GM18498 (cell line): ENCODE measurements at regions not wholly inside any gene's neighbourhood (a gene's known extent, or its start where the extent isn't known, plus 50 kb on each side); places are given as distances from the start of the nearest gene placed in this dataset.

Source experiments
- ATAC-seq: cut with Tn5 transposase; IDR thresholded peaks from one replicate; pipeline ENCODE4 v1.9.1; 2021; ENCODE audit warnings: mild to moderate bottlenecking, moderate library complexity; ENCODE audit not compliant: unreplicated experiment

GRCh38 chr3:180332608-180333007, 269.4 kb upstream of the TTC14 start:
- peak; percentile 68 for ATAC-seq

DNA sequence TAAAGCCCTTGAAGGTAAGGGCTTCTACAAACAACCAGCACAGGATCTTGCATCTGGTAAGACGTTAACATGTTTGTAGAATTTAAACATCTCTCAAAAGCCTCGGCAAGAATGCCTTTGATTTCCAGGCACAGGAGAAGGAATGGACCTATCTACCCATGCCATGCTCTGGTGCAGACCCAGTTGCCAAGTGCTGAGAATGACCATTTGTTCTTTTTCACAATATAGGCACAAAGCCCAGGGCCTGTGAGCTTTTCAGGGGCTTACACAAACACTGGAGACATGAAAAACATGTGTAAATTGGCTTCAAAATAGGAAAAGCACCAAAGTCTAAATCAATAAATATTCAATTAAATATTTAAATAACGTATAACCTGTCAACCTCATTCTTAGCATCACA, 266.9 kb upstream of the TTC14 start:
- ATAC-seq, result no peak

GRCh38 chr3:180340395-180340794, 261.6 kb upstream of the TTC14 start:
- no peak for ATAC-seq

GRCh38 chr3:180341516-180341915, 260.4 kb upstream of the TTC14 start:
- no peak for ATAC-seq

DNA sequence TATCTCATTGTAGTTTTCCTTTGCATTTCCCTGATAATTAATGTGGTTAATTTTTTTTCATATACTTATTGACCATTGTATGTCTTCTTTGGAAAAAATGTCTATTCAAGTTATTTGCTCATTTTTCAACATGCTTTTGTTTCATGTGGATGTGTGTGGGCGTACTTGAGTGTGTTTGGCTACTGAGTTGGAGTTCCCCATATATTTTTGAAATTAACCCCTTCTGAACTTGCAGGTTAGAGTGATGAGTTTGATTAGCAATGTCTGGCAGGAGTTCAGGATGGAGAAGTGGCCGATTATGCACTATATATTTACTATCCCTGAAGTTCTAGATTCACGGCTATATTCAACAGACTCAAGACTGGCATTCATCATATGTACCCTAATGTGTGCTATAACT, 250.4 kb upstream of the TTC14 start:
- no peak for ATAC-seq

- ATAC-seq, result no peak
These were observed 249.7 kb upstream of the TTC14 start for GRCh38 chr3:180352261-180352660.

GRCh38 chr3:180354214-180354613, 247.7 kb upstream of the TTC14 start:
- no peak for ATAC-seq

- ATAC-seq, result no peak
These were observed 243.8 kb upstream of the TTC14 start for GRCh38 chr3:180358179-180358578.

- ATAC-seq, result no peak
These were observed 242.7 kb upstream of the TTC14 start for GRCh38 chr3:180359061-180359952.

- ATAC-seq, result no peak
These were observed 242.0 kb upstream of the TTC14 start for GRCh38 chr3:180359953-180360279.

DNA sequence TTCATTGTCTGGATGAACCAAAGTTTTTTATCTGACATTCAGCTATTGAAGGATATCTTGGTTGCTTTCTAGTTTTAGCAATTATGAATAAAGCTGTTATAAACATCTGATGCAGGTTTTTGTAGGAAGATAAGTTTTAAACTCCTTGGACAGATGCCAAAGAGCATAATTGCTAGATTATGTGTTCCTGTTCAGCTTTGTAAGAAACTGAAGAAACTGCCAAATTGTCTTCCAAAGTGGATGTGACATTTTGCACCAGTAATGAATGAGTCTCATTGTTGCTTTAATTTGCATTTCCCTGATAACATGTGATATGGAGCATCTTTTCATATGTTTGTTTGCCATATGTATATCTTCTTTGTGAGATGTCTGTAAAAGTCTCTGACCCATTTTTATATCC, 239.9 kb upstream of the TTC14 start:
- ATAC-seq, result no peak

- no peak for ATAC-seq
These were observed 226.1 kb upstream of the TTC14 start for GRCh38 chr3:180375831-180376230.

DNA sequence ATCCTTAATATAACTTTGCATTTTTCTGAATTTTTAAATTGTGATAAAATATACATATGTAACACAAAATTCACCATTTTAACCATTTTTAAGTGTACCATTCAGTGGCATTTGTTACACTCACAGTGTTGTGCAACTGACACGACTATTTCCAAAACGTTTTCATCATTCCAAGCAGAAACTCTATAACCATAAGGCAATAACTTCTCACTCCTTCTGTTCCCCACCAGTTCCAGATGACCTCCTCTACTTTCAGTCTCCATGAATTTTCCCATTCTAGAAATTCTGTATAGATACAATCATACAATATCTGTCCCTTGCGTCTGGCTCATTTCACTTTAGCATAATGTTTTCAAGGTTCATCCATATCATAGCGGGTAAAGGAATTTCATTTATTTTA, 223.5 kb upstream of the TTC14 start:
- no peak for ATAC-seq

GRCh38 chr3:180382638-180383180, 219.3 kb upstream of the TTC14 start:
- no peak for ATAC-seq

DNA sequence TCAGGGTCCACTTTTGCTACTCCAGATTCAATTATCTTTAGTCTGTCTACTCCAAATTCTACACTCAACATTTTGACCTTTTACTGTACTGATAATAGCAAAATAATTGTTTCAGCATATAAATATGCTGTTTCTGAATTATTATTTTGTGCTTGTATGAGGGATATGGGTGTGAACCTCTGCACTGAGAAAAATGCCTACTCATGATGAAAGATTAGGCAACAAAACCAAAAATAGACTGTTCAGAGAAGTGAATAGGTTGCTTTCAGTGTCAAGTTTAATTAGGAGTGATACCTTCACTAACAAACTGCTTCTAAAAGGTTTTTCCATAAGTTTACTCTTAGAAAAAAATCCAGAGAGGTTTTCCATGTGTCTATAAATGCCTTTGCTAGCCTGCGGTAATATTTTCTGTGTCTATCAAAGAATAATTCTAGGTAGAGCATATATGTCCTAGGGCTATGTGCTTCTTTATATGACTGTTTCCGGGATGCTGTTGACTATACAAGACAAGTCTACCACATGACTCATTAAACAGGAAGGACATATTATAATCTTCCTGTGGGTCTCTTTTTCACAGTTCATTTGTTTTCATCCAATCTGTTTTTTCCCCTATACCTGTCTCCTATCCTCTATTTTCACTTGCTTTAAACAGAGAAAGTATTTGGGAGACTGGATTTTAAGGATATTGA, 218.5 kb upstream of the TTC14 start:
- ATAC-seq, result no peak

- ATAC-seq, result no peak
These were observed 211.7 kb upstream of the TTC14 start for GRCh38 chr3:180390313-180390712.

- no peak for ATAC-seq
These were observed 211.0 kb upstream of the TTC14 start for GRCh38 chr3:180391001-180391400.

GRCh38 chr3:180401226-180401625, 200.7 kb upstream of the TTC14 start:
- ATAC-seq, result no peak

DNA sequence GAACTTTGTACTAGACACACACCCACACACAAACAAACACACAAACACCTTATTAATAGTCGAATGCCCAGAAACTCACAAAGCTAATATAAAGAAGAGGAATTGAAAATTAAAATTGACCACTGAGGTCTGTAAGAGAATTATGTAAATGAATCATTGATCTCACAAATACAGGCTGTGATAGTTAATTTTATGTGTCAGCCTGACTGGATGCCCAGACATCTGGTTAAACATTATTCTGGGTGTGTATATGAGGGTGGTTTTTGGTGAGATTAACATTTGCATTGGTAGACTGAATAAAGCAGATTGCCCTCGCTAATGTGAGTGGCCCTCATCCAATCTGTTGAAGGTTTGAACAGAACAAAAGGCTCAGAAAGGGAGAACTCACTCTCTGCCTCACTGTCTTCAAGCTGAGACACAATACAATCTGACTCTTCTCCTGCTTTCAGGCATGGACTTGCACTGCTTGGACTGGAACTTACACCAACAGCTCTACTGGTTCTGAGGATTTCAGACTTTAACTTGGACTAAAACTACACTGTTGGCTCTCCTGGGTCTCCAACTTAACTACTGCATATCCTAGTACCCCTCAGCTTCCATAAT, 199.4 kb upstream of the TTC14 start:
- ATAC-seq, result peak; percentile 83

DNA sequence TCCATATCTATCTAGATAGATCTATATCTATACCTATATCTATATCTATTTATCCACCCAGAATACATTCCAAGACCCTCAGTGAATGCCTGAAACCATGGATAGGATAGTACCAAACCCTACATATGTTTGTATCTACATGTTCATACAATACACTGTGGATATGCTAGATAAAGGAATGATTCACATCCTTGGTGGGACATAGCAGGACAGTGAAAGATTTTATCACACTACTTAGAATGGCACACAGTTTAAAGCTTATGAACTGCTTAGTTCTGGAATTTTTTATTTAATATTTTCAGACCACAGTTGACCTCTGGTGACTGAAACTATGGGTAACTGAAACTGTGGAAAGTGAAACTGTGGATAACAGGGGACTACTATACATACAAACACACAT, 198.8 kb upstream of the TTC14 start:
- ATAC-seq, result peak; percentile 7

GRCh38 chr3:180408654-180409053, 193.3 kb upstream of the TTC14 start:
- no peak for ATAC-seq

DNA sequence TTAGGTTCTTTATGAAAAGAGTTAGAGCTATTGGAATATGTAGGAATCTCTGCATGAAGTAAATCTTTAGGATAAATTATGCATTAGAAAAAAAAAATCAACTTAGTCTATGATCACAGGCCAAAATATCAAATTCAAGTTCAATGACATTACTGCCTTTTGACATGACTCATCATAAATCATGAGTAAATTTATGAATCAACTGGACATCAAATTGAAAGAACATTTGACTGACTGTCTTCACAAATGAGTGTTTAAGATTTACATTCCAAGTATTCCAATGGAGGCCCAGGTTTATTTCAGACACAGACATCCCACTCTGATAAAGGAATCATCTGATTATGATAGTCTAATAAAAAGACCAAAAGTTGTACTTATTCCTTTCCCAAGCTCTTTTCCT, 192.8 kb upstream of the TTC14 start:
- no peak for ATAC-seq
